BJ (cell line): ENCODE measurements at regions not wholly inside any gene's neighbourhood (a gene's known extent, or its start where the extent isn't known, plus 50 kb on each side); places are given as distances from the start of the nearest gene placed in this dataset.

Experiments
- CTCF ChIA-PET: fragments of 350-600 bp; formaldehyde crosslinking; extraction: SDS; loops from one replicate; lab custom pipeline; 2021; ENCODE audit warnings: antibody characterized with exemption, inconsistent platforms; lab: Yijun Ruan, JAX
- POLR2A ChIA-PET: fragments of 300-600 bp; sonication (Branson Sonifier 250); formaldehyde crosslinking; extraction: SDS; loops from one replicate; lab custom pipeline; 2021; ENCODE audit warnings: antibody characterized with exemption; lab: Charles Lee
- DNase-seq: peaks from one replicate; pipeline ENCODE4 v3.0.0-alpha.2; 2011; ENCODE audit warnings: low read depth
- H3K27me3 ChIP-seq: 2 replicates; pipeline ENCODE4 v1.6.0; 2011; ENCODE audit warnings: low read length; ENCODE audit not compliant: control insufficient read depth, insufficient read depth
- H3K36me3 ChIP-seq: 2 replicates; pipeline ENCODE4 v1.5.1; 2011; ENCODE audit warnings: low read length; ENCODE audit not compliant: control insufficient read depth, insufficient read depth
- H3K4me3 ChIP-seq: 2 replicates; pipeline ENCODE4 v1.5.1; 2011; ENCODE audit warnings: low read depth, mild to moderate bottlenecking, control low read depth, low read length
- TF ChIP-seq, protein P1 (sequence below): IDR thresholded peaks from 2 replicates; pipeline ENCODE4 v1.5.1; 2011; ENCODE audit warnings: low read depth, mild to moderate bottlenecking, control low read depth, inconsistent platforms, low read length, moderate library complexity; ENCODE audit not compliant: insufficient read depth

- no peak overlapping the region for H3K4me3 ChIP-seq
- H3K36me3 ChIP-seq: no peaks in the 10 kb centered on the region
- CTCF ChIA-PET: interaction anchor here (0.7 kb wide), 1 partner anchor 731 kb away, joined by 3 read pairs; no protein-coding TSS in a partner anchor
- POLR2A ChIA-PET: no interaction called here
- TF ChIP-seq, protein P1, sequence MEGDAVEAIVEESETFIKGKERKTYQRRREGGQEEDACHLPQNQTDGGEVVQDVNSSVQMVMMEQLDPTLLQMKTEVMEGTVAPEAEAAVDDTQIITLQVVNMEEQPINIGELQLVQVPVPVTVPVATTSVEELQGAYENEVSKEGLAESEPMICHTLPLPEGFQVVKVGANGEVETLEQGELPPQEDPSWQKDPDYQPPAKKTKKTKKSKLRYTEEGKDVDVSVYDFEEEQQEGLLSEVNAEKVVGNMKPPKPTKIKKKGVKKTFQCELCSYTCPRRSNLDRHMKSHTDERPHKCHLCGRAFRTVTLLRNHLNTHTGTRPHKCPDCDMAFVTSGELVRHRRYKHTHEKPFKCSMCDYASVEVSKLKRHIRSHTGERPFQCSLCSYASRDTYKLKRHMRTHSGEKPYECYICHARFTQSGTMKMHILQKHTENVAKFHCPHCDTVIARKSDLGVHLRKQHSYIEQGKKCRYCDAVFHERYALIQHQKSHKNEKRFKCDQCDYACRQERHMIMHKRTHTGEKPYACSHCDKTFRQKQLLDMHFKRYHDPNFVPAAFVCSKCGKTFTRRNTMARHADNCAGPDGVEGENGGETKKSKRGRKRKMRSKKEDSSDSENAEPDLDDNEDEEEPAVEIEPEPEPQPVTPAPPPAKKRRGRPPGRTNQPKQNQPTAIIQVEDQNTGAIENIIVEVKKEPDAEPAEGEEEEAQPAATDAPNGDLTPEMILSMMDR: no peak
- no peaks in the 10 kb centered on the region for H3K27me3 ChIP-seq
- no peak for DNase-seq
These were observed 335.4 kb upstream of the MGMT start for GRCh38 chr10:129131457-129132132.

GRCh38 chr10:129133856-129134255 lies 333.2 kb upstream of the MGMT start:
- POLR2A ChIA-PET: no interaction called here
- no peaks in the 10 kb centered on the region for H3K27me3 ChIP-seq
- CTCF ChIA-PET: no interaction called here
- H3K4me3 ChIP-seq: no peak overlapping the region
- TF ChIP-seq, protein P1: no peak
- H3K36me3 ChIP-seq: no peaks in the 10 kb centered on the region
- no peak for DNase-seq

DNA sequence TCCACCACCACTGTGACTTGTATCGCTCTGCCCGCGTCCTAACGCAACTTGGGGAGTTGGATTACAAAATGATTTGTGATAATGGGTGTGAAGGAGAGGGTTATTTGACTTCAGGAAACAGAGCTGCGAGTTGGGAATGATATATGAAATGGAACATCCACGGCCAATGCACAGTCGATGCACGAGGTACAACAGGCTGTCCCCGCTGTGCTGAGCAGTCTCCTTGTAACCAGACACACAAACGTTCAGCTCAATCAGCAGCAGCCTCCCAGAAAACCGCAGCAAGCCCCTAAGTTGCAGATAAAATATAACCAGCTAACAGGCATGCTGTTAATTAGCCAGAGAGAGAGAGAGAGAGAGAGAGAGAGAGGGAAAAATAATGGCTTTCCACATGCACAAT lies 332.7 kb upstream of the MGMT start:
- CTCF ChIA-PET: no interaction called here
- Histone ChIP-seq H3K4me3 (no peak overlapping the region), H3K27me3 (no peaks in the 10 kb centered on the region), H3K36me3 (no peaks in the 10 kb centered on the region)
- POLR2A ChIA-PET: no interaction called here
- DNase-seq: no peak
- TF ChIP-seq, protein P1: no peak

GRCh38 chr10:129135624-129136023 lies 331.4 kb upstream of the MGMT start:
- CTCF ChIA-PET: no interaction called here
- TF ChIP-seq, protein P1: no peak
- H3K27me3 ChIP-seq: no peaks in the 10 kb centered on the region
- H3K4me3 ChIP-seq: no peak overlapping the region
- no peaks in the 10 kb centered on the region for H3K36me3 ChIP-seq
- DNase-seq: no peak
- POLR2A ChIA-PET: no interaction called here

DNA sequence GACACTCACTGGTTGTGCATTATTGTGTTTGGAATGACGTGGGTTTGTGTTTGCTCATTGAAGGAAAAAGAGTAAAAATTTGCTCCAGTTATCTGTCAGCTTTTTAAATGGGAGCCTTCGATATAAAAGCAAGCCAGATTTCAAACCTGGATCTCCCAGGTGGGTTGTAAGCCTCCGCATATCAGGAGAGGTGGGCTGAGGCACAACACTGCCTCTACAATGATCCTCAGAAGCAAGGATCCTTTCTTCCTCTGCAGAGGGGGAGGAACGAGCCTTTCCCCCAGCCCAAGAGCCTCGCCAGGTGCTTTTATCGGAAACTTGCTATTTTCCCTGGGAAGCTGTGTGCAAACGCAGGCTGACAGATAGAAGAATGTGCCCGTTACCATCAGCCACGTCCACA lies 331.0 kb upstream of the MGMT start:
- H3K27me3 ChIP-seq: no peaks in the 10 kb centered on the region
- no peaks in the 10 kb centered on the region for H3K36me3 ChIP-seq
- CTCF ChIA-PET: no interaction called here
- TF ChIP-seq, protein P1: no peak
- H3K4me3 ChIP-seq: no peak overlapping the region
- POLR2A ChIA-PET: no interaction called here
- DNase-seq: no peak
